Gastroesophageal sphincter (tissue), 4 donors: ENCODE measurements at regions not wholly inside any gene's neighbourhood (a gene's known extent, or its start where the extent isn't known, plus 50 kb on each side); places are given as distances from the start of the nearest gene placed in this dataset.

Source experiments
- ATAC-seq: fragments of 150-250 bp; one replicate; pipeline ENCODE4 v1.9.1; 2016; ENCODE audit warnings: mild to moderate bottlenecking, moderate library complexity
- H3K27ac ChIP-seq, 4 donors: fragments of 200-600 bp; sonication (generic) in 3 of 4; 1 replicate in 3 of 4; 2 replicates in 1 of 4; pipeline ENCODE4 v1.5.1; 2016 to 2019
- H3K27me3 ChIP-seq: fragments of 200-600 bp; sonication (generic); one replicate; pipeline ENCODE4 v1.5.1; 2019
- H3K36me3 ChIP-seq, 2 donors: fragments of 200-600 bp; sonication (generic); one replicate each; pipeline ENCODE4 v1.5.1; 2019; ENCODE audit warnings: control low read depth in 1 of 2
- H3K4me1 ChIP-seq, 3 donors: fragments of 200-600 bp; sonication (generic); 1 replicate in 2 of 3; 2 replicates in 1 of 3; pipeline ENCODE4 v1.5.1; 2016 to 2019; ENCODE audit warnings: control low read depth in 2 of 3
- H3K4me3 ChIP-seq, 2 donors: fragments of 200-600 bp; sonication (generic); one replicate each; pipeline ENCODE4 v1.5.1; 2019; ENCODE audit warnings: mild to moderate bottlenecking in 1 of 2, moderate library complexity in 1 of 2
- H3K9me3 ChIP-seq, 3 donors: fragments of 200-600 bp; sonication (generic); one replicate each; pipeline ENCODE4 v1.5.1; 2017 to 2019; ENCODE audit warnings: control low read depth in 2 of 3
- EP300 ChIP-seq: sonication (generic); formaldehyde crosslinking; IDR thresholded peaks from one replicate; pipeline ENCODE4 v1.6.1; 2017; ENCODE audit warnings: antibody characterized with exemption, mild to moderate bottlenecking
- POLR2A ChIP-seq, 2 donors: fragments of 450-650 bp; IDR thresholded peaks; one replicate each; pipeline ENCODE4 v1.6.1; 2017; ENCODE audit warnings: antibody characterized with exemption in 2 of 2, mild to moderate bottlenecking in 2 of 2, moderate library complexity in 1 of 2
- POLR2AphosphoS5 ChIP-seq: sonication (generic); formaldehyde crosslinking; IDR thresholded peaks from one replicate; pipeline ENCODE4 v1.6.1; 2017; ENCODE audit warnings: antibody characterized with exemption
- WGBS, 2 donors: methylation state at CpG; one replicate each; pipeline ENCODE4 v1.1.5; 2018; ENCODE audit warnings: low coverage in 1 of 2; 5-methylcytosine and 5-hydroxymethylcytosine counted together
- TF ChIP-seq, protein P1 (sequence below), 4 experiments: fragments of 200-600 bp in 2 of 4; fragments of 450-650 bp in 2 of 4; sonication (generic) in 1 of 4; IDR thresholded peaks; one replicate each; pipeline ENCODE4 v1.5.1; 2017 to 2019; ENCODE audit warnings: antibody characterized with exemption in 4 of 4, mild to moderate bottlenecking in 2 of 4, moderate library complexity in 2 of 4

DNA sequence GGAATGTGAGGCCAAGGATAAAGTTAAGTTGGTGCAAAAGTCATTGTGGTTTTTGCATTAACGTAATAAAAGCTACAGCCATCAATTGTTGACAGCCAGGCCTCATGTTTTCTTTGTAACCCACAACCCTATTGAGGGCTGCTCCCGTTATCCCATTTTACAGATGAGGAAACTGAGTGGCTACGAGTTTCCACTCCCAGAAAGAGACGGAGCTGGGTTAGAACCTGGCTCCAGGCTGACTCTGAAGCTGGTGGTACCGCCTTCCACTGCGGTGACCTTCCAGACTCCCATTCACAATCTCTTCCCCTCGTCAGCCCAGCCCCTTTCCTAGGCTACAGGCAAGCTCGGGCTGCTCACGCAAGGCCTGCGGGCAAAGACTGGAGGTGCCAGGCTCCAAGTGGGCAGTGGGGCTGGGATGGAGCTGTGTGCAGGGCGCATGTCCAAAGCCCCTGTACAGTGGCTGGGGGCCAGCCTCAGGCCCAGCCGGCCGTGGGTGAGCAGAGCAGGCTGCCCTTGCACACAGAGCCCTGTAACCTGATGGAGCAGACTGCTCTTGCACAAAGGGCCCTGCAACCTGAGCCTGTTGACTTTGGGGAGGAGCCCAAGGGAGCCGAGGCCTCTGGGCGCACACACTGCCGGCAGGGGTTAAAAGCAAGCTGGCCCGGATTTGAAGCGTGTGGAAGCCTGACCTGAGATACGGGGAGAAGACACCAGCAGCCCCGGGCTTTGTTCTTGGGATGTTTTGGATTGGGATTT lies 97.4 kb upstream of the TMPRSS2 start:
- Histone ChIP-seq H3K4me3 (no peak overlapping the region), H3K9me3 (no peaks in the 10 kb centered on the region), H3K27ac (no peak overlapping the region), H3K27me3 (peaks cover 37% of the 10 kb centered on the region), H3K4me1 (peaks cover 0 to 13% (median 0%) of the 10 kb centered on the region in 3 donors), H3K36me3 (no peaks in the 10 kb centered on the region)
- WGBS, 2 donors = 74 to 94% methylated on average over 3 of the region's 20 CpGs
- TF ChIP-seq POLR2A (IDR thresholded peaks at IDR 0.05) (no peak), POLR2AphosphoS5 (no peak), EP300 (no peak)
- TF ChIP-seq, protein P1, sequence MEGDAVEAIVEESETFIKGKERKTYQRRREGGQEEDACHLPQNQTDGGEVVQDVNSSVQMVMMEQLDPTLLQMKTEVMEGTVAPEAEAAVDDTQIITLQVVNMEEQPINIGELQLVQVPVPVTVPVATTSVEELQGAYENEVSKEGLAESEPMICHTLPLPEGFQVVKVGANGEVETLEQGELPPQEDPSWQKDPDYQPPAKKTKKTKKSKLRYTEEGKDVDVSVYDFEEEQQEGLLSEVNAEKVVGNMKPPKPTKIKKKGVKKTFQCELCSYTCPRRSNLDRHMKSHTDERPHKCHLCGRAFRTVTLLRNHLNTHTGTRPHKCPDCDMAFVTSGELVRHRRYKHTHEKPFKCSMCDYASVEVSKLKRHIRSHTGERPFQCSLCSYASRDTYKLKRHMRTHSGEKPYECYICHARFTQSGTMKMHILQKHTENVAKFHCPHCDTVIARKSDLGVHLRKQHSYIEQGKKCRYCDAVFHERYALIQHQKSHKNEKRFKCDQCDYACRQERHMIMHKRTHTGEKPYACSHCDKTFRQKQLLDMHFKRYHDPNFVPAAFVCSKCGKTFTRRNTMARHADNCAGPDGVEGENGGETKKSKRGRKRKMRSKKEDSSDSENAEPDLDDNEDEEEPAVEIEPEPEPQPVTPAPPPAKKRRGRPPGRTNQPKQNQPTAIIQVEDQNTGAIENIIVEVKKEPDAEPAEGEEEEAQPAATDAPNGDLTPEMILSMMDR (IDR thresholded peaks at IDR 0.05) = no peak
- ATAC-seq = no peak

DNA sequence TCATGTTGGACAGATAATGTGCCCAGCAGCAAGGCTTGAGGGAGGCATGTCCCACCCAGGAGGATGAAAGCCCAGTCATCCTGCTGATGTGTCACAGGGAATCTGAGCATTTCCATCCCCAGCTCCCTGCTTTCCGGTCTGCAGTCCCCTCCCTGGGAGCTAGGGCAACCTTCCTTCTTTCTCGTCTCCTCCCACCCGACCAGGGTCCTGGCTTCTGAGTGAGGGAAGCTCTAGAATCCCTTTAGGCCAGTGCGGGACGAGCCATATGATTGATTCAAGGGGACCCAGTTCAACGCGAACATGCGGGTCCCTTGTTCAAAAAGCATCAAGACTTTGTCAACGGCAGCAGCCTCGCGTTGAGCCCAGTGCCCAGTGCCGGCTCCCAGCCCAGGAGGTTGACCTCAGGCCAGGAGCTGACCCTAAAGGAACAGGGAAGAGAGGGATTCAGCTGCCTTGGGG lies 96.7 kb upstream of the TMPRSS2 start:
- WGBS, 2 donors = 58 to 76% methylated on average over 3 of the region's 12 CpGs

GRCh38 chr21:41603476-41603875 lies 95.5 kb upstream of the TMPRSS2 start:
- Histone ChIP-seq H3K27me3 (peaks cover 21% of the 10 kb centered on the region), H3K4me1 (peaks cover 0 to 13% (median 0%) of the 10 kb centered on the region in 3 donors), H3K36me3 (no peaks in the 10 kb centered on the region), H3K27ac (no peak overlapping the region), H3K4me3 (no peak overlapping the region), H3K9me3 (no peaks in the 10 kb centered on the region)
- TF ChIP-seq, protein P1 (IDR thresholded peaks at IDR 0.05) = no peak
- TF ChIP-seq EP300 (no peak), POLR2AphosphoS5 (no peak), POLR2A (IDR thresholded peaks at IDR 0.05) (no peak)
- ATAC-seq = no peak
- 36 to 80% methylated on average over 2 to 5 of the region's 8 CpGs for WGBS, 2 donors

More for the DNA sequence above, 96.7 kb upstream of the TMPRSS2 start:
- Histone ChIP-seq H3K9me3 (no peaks in the 10 kb centered on the region), H3K4me1 (peaks cover 0 to 13% (median 0%) of the 10 kb centered on the region in 3 donors), H3K36me3 (no peaks in the 10 kb centered on the region), H3K27me3 (peaks cover 30% of the 10 kb centered on the region), H3K27ac (no peak overlapping the region), H3K4me3 (no peak overlapping the region)
- TF ChIP-seq POLR2A (IDR thresholded peaks at IDR 0.05) = no peak
- no peak for TF ChIP-seq POLR2AphosphoS5
- TF ChIP-seq, protein P1 (IDR thresholded peaks at IDR 0.05) = no peak
- TF ChIP-seq EP300 = no peak
- ATAC-seq = no peak

DNA sequence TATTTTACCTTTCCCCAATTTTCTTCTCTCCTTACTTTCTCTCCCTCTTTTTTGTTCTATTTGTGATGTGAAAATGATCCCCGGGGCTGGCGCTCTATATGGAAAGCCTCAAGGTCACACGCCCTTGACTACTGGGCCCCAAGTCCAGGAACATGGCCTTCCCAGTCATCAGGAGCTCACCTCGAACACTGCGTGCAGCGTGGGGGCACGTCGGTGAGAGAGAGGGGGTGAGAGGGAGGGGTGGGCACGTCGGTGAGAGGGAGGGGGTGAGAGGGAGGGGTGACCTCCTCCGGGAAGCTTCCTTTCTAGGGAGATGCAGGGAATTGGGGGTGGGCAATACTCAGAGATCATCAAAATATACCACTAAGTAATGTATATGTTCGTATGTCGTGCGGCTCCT lies 94.6 kb upstream of the TMPRSS2 start:
- H3K36me3 ChIP-seq = no peaks in the 10 kb centered on the region
- ATAC-seq = no peak
- no peak overlapping the region for H3K4me3 ChIP-seq
- peaks cover 21% of the 10 kb centered on the region for H3K27me3 ChIP-seq
- 92% methylated on average over 3 of the region's 14 CpGs; no CpG with 5 or more reads in 1 of the 2 donors for WGBS, 2 donors
- peaks cover 0 to 13% (median 0%) of the 10 kb centered on the region in 3 donors for H3K4me1 ChIP-seq
- H3K9me3 ChIP-seq = no peaks in the 10 kb centered on the region
- no peak overlapping the region for H3K27ac ChIP-seq
- no peak for TF ChIP-seq POLR2A (IDR thresholded peaks at IDR 0.05)
- no peak for TF ChIP-seq POLR2AphosphoS5
- TF ChIP-seq, protein P1 (IDR thresholded peaks at IDR 0.05) = no peak
